Breast epithelium (tissue), 4 donors: ENCODE measurements at regions not wholly inside any gene's neighbourhood (a gene's known extent, or its start where the extent isn't known, plus 50 kb on each side); places are given as distances from the start of the nearest gene placed in this dataset.

Source experiments
- DNase-seq, 2 donors: peaks; one replicate each; pipeline ENCODE4 v3.0.0-alpha.2; 2019; ENCODE audit warnings: low spot score in 2 of 2
- H3K27ac ChIP-seq, 2 donors: fragments of 200-600 bp; sonication (generic) in 1 of 2; one replicate each; pipeline ENCODE4 v1.5.1; 2016 to 2019; ENCODE audit warnings: mild to moderate bottlenecking in 1 of 2
- H3K27me3 ChIP-seq, 2 donors: fragments of 200-600 bp; sonication (generic) in 1 of 2; one replicate each; pipeline versions ENCODE4 v1.5.1 to v1.6.0; 2017 to 2019; ENCODE audit warnings: control low read depth in 1 of 2, mild to moderate bottlenecking in 1 of 2
- H3K36me3 ChIP-seq: fragments of 200-600 bp; one replicate; pipeline ENCODE4 v1.5.1; 2019
- H3K4me1 ChIP-seq, 2 donors: fragments of 200-600 bp; sonication (generic); one replicate each; pipeline ENCODE4 v1.5.1; 2016 to 2019; ENCODE audit warnings: control low read depth in 1 of 2
- H3K4me3 ChIP-seq, 3 donors: fragments of 200-600 bp; sonication (generic); 1 replicate in 2 of 3; 2 replicates in 1 of 3; pipeline ENCODE4 v1.5.1; 2016 to 2019; ENCODE audit warnings: mild to moderate bottlenecking in 3 of 3, moderate library complexity in 2 of 3
- H3K9me3 ChIP-seq, 2 donors: fragments of 200-600 bp; sonication (generic) in 1 of 2; one replicate each; pipeline ENCODE4 v1.5.1; 2016 to 2019; ENCODE audit warnings: control low read depth in 1 of 2
- CTCF ChIP-seq, 3 donors: fragments of 450-650 bp; IDR thresholded peaks; one replicate each; pipeline ENCODE4 v1.5.1; 2016 to 2017; ENCODE audit warnings: antibody characterized with exemption in 3 of 3, mild to moderate bottlenecking in 3 of 3, moderate library complexity in 3 of 3
- POLR2A ChIP-seq: fragments of 450-650 bp; IDR thresholded peaks from one replicate; pipeline ENCODE4 v1.6.1; 2016; ENCODE audit warnings: antibody characterized with exemption, mild to moderate bottlenecking, moderate library complexity
- POLR2AphosphoS5 ChIP-seq, 3 donors: sonication (generic); formaldehyde crosslinking; IDR thresholded peaks; one replicate each; pipeline ENCODE4 v1.6.1; 2017; ENCODE audit warnings: antibody characterized with exemption in 3 of 3
- intact Hi-C: fragments of 100-400 bp; cut with DNase I; formaldehyde crosslinking; loops from one replicate; pipeline ENCODE4 v1.15.1; 2023; ENCODE audit warnings: low total_unique reads

GRCh38 chr17:70274255-70274654, 104.9 kb downstream of the KCNJ2 start:
- no peak for TF ChIP-seq POLR2A
- no peak for TF ChIP-seq POLR2AphosphoS5 (IDR thresholded peaks at IDR 0.05)
- no peak for TF ChIP-seq CTCF (IDR thresholded peaks at IDR 0.05)
- intact Hi-C loops: no loop called here

GRCh38 chr17:70276906-70277305, 107.6 kb downstream of the KCNJ2 start:
- no peaks in the 10 kb centered on the region for H3K27me3 ChIP-seq
- no peaks in the 10 kb centered on the region for H3K4me1 ChIP-seq
- H3K27ac ChIP-seq: no peak overlapping the region
- no peak overlapping the region for H3K4me3 ChIP-seq
- DNase-seq: no peak
- H3K9me3 ChIP-seq: no peaks in the 10 kb centered on the region
- no peaks in the 10 kb centered on the region for H3K36me3 ChIP-seq
- intact Hi-C loops: no loop called here
- TF ChIP-seq POLR2A: no peak
- TF ChIP-seq POLR2AphosphoS5 (IDR thresholded peaks at IDR 0.05): no peak
- no peak for TF ChIP-seq CTCF (IDR thresholded peaks at IDR 0.05)

More at GRCh38 chr17:70274255-70274654, 104.9 kb downstream of the KCNJ2 start:
- H3K4me1 ChIP-seq: no peaks in the 10 kb centered on the region
- H3K4me3 ChIP-seq: no peak overlapping the region
- no peak for DNase-seq
- no peak overlapping the region for H3K27ac ChIP-seq
- no peaks in the 10 kb centered on the region for H3K36me3 ChIP-seq
- H3K9me3 ChIP-seq: no peaks in the 10 kb centered on the region
- H3K27me3 ChIP-seq: no peaks in the 10 kb centered on the region

- Histone ChIP-seq H3K9me3 (no peaks in the 10 kb centered on the region), H3K4me1 (no peaks in the 10 kb centered on the region), H3K4me3 (no peak overlapping the region), H3K27ac (no peak overlapping the region), H3K36me3 (no peaks in the 10 kb centered on the region), H3K27me3 (no peaks in the 10 kb centered on the region)
- TF ChIP-seq POLR2AphosphoS5 (IDR thresholded peaks at IDR 0.05): no peak
- TF ChIP-seq CTCF (IDR thresholded peaks at IDR 0.05): no peak
- TF ChIP-seq POLR2A: no peak
- DNase-seq: no peak
- intact Hi-C loops: no loop called here
Observed at GRCh38 chr17:70278844-70279462, 109.6 kb downstream of the KCNJ2 start.

GRCh38 chr17:70286391-70286790, 117.1 kb downstream of the KCNJ2 start:
- Histone ChIP-seq H3K4me1 (no peaks in the 10 kb centered on the region), H3K9me3 (no peaks in the 10 kb centered on the region), H3K36me3 (no peaks in the 10 kb centered on the region), H3K4me3 (no peak overlapping the region), H3K27ac (no peak overlapping the region), H3K27me3 (no peaks in the 10 kb centered on the region)
- DNase-seq: no peak
- intact Hi-C loops: no loop called here
- no peak for TF ChIP-seq POLR2AphosphoS5 (IDR thresholded peaks at IDR 0.05)
- no peak for TF ChIP-seq CTCF (IDR thresholded peaks at IDR 0.05)
- TF ChIP-seq POLR2A: no peak

- no peaks in the 10 kb centered on the region for H3K36me3 ChIP-seq
- no peak overlapping the region for H3K27ac ChIP-seq
- TF ChIP-seq POLR2A (no peak), POLR2AphosphoS5 (IDR thresholded peaks at IDR 0.05) (no peak), CTCF (IDR thresholded peaks at IDR 0.05) (no peak)
- no peak overlapping the region for H3K4me3 ChIP-seq
- H3K4me1 ChIP-seq: no peaks in the 10 kb centered on the region
- no peaks in the 10 kb centered on the region for H3K27me3 ChIP-seq
- H3K9me3 ChIP-seq: no peaks in the 10 kb centered on the region
- intact Hi-C loops: no loop called here
- DNase-seq: no peak
Observed at GRCh38 chr17:70288540-70289290, 119.4 kb downstream of the KCNJ2 start.
